ENCODE measurements at regions not wholly inside any gene's neighbourhood (a gene's known extent, or its start where the extent isn't known, plus 50 kb on each side); places are given as distances from the start of the nearest gene placed in this dataset.

DNA sequence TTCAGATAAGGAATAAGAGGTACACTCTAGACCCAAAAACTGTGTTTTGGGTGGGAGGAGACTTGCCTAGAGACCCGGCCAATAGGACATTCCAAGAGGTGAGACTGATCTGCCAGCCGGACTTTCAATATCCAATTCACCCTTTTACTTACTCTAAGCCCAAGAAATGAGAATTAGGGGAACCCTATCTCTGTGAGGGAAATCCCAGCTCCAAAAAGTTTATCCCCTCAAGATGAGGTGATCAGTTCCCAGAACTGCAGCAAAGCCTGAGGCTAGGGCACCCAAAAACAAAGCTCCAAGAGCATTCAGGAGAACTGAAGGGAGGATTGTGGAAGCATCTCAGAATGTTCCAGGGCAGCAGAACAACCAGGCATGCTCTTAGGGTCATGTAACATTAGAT, 251.7 kb downstream of the PTTG2 start:
- H3K4me3 ChIP-seq (ENCODE audit: low read depth, low read length) = no peak overlapping the region
- TF ChIP-seq, protein P1, sequence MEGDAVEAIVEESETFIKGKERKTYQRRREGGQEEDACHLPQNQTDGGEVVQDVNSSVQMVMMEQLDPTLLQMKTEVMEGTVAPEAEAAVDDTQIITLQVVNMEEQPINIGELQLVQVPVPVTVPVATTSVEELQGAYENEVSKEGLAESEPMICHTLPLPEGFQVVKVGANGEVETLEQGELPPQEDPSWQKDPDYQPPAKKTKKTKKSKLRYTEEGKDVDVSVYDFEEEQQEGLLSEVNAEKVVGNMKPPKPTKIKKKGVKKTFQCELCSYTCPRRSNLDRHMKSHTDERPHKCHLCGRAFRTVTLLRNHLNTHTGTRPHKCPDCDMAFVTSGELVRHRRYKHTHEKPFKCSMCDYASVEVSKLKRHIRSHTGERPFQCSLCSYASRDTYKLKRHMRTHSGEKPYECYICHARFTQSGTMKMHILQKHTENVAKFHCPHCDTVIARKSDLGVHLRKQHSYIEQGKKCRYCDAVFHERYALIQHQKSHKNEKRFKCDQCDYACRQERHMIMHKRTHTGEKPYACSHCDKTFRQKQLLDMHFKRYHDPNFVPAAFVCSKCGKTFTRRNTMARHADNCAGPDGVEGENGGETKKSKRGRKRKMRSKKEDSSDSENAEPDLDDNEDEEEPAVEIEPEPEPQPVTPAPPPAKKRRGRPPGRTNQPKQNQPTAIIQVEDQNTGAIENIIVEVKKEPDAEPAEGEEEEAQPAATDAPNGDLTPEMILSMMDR (conservative IDR thresholded peaks at IDR 0.05; ENCODE audit: low read depth, low read length) = no peak
- no peak for DNase-seq (ENCODE audit: low read depth)

DNA sequence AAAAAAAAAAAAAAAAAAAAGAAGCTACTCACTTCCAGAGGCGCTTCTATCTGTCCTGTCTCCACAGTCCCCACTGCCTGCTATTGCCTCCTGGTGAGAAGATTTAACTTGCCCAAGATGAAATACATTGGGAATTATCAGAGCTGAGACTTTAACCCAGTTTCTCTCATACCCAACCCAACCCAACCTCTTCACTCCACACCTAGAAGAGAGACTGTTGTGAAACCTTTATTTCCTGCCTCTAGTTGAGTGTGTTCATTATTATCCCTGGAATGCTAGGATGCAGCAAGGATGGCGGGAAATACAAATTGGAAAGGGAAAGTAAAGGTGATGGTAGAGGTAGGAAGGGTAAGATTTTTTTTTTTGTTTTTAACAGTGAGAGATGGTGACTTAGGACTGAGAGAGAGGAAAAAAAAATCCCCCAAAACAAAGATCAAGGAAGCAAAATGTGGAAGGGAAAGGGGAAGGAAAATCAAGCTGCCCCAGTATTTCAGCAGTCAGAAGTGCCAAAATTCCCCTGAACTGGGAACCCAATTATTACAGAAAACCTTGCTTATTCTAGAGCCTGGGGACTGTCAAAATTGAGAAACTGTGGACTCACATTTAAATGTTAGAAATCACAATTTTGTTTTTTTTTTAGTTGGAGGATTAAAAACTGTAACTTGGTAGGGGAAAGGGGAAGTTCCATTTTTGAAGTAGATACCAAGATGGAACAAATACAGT, 253.0 kb downstream of the PTTG2 start:
- DNase-seq (ENCODE audit: low read depth) = no peak
- TF ChIP-seq, protein P1 (conservative IDR thresholded peaks at IDR 0.05; ENCODE audit: low read depth, low read length) = no peak
- no peak overlapping the region for H3K4me3 ChIP-seq (ENCODE audit: low read depth, low read length)

DNA sequence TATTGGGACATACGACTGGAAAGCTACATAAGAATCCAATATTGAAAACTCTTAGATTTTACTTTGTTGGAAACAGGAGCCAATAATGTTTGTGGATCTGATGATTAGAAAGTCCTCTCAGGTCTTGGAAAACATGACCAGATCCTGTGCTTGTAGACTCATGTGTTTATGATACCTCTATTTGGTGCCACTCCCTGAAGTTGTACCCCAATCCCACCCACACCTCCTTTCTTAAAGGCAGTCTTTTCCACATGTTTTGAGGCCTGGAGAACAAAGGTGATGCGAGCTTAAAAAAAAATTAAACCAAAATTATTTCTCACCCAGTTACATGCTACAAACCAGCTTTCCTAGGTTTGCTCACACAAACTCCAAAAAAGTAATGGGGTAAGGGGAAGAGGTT, 262.7 kb downstream of the PTTG2 start:
- no peak overlapping the region for H3K4me3 ChIP-seq (ENCODE audit: low read depth, low read length)
- TF ChIP-seq, protein P1 (conservative IDR thresholded peaks at IDR 0.05; ENCODE audit: low read depth, low read length) = no peak
- DNase-seq (ENCODE audit: low read depth) = no peak

DNA sequence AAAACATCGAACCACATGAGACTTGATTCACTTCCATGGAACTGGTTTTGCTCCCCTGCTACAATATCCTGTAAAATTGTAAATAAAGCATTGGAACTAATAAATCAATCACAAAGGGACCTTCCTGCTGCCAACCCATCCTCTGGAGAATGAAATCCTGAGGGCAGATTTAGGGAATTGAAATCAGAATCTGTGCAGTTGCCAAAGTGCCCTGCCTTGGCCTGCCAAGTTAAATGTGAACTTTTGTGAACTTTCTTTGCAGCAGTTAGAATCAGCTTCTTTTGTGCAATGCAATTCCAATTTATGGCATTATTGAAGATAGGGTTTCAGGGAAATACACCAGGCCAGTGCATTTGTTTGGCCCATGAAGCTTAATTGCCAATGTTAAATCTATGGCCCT, 263.1 kb downstream of the PTTG2 start:
- TF ChIP-seq, protein P1 (conservative IDR thresholded peaks at IDR 0.05; ENCODE audit: low read depth, low read length) = no peak
- no peak overlapping the region for H3K4me3 ChIP-seq (ENCODE audit: low read depth, low read length)
- DNase-seq (ENCODE audit: low read depth) = no peak

DNA sequence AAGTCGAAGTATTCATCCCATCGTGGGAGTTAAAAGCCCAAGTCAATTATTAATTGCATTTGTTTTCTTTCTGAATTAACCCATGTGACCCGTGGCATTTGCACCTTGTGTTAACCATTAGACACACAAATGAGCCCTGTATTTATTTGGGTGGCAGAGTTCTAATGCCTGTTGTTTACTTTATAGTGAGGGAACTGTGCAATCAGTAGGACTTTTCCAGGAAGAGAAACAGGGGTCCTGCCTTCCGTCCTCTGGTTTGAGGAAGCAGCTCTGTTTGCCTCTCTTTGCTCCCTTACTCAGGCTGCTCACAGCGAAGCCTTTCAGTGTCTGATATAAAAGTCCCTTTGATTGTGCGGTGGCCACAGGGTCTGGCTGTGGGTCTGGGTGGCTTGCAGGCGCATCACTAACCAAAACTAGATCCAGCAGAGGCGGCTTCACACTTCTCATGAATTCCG, 263.6 kb downstream of the PTTG2 start:
- no peak overlapping the region for H3K4me3 ChIP-seq (ENCODE audit: low read depth, low read length)
- DNase-seq (ENCODE audit: low read depth) = no peak
- TF ChIP-seq, protein P1 (conservative IDR thresholded peaks at IDR 0.05; ENCODE audit: low read depth, low read length) = no peak

DNA sequence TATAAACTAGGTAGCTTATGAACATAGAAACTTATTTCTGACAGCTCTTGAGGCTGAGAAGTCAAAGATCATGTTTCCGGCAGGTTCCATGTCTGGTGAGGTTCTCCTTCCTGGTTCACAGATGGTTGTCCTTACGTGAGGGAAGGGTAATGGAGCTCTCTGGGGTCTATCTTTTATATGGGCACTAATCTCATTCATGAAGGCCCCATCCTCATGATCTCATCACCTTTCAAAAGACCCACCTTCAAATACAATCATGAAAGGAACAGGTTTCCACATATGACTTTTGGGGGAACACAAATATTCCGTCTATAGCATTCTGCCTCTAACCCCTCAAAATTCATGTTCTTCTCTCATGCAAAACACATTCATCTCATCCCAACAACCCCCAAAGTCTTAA, 264.7 kb downstream of the PTTG2 start:
- H3K4me3 ChIP-seq (ENCODE audit: low read depth, low read length) = no peak overlapping the region
- TF ChIP-seq, protein P1 (conservative IDR thresholded peaks at IDR 0.05; ENCODE audit: low read depth, low read length) = no peak
- DNase-seq (ENCODE audit: low read depth) = no peak

DNA sequence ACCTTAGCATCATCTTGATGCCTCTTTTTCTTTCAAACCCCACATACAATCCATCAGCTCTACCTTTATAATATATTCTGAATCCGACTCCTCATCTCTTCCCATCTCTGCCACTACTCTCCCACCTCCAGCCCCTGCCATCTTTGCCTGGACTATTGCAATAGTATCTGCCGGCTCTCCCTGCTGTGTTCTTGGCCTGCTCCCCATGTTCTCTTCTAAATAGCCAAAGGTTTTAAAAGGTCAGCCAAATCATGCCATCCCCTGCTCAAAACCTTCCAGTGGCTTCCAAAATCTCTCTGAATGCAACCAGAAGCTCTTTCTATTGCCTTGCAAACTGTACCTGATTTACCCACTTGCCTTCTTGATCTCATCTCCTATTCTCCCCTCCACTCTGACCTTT, 266.0 kb downstream of the PTTG2 start:
- DNase-seq (ENCODE audit: low read depth) = no peak
- TF ChIP-seq, protein P1 (conservative IDR thresholded peaks at IDR 0.05; ENCODE audit: low read depth, low read length) = no peak
- no peak overlapping the region for H3K4me3 ChIP-seq (ENCODE audit: low read depth, low read length)
